Germinal center (tissue), 1 donor: ENCODE measurements at regions not wholly inside any gene's neighbourhood (a gene's known extent, or its start where the extent isn't known, plus 50 kb on each side); places are given as distances from the start of the nearest gene placed in this dataset.
"Not testable (repeated sequence)": the region's sequence is repeated elsewhere in the genome, so short reads cannot be mapped to it uniquely, and the experiment has no call there.

Source experiments
- DNase-seq: peaks from one replicate; pipeline ENCODE4 v3.0.0; 2012; ENCODE audit warnings: mixed read lengths, low spot score

- no peak for DNase-seq
Observed at GRCh38 chr4:33071535-33071934, 2351.4 kb downstream of the PCDH7 start.

GRCh38 chr4:33072298-33073089, 2352.3 kb downstream of the PCDH7 start:
- DNase-seq: no peak

DNA sequence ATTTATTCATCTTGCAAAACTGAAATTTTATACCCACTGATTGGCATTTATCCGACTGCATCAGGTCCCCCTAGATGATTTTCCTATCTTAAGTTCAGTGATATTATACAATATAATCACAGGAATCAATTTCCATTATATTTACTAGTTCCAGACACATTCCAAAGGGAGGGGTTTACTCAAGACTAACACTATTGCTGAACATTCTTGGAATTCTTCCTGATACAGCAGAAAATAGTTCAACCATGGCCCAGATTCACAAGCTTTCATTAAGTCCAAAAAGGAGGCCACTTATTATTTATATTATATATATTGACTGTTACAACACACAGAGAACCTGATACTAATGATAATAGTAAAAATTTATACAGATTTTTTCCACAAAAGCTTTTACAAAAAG, 2353.6 kb downstream of the PCDH7 start:
- no peak for DNase-seq

DNA sequence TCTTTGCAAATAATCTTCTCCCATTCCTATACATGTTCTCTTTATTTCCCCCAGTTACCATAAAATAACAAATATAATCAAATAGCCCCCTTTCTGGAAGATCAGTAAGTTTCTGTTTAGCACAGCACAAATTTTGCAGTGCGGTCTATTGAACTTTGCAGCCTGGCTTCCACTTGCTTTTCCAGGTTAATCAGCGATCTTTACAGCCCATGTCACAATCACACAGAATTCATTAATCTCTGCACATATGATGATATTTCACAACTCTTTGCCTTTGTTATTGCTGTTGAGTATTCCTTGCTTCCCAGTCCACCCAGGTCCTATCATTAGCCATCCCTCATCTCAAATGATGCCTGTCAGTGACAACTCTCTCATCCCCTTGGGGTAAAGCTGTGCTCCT, 2358.0 kb downstream of the PCDH7 start:
- DNase-seq: no peak

- DNase-seq: no peak
Observed at GRCh38 chr4:33080275-33080674, 2360.1 kb downstream of the PCDH7 start.

GRCh38 chr4:33085709-33086108, 2365.5 kb downstream of the PCDH7 start:
- DNase-seq: no peak

- DNase-seq: no peak
Observed at GRCh38 chr4:33086331-33086925, 2366.3 kb downstream of the PCDH7 start.

DNA sequence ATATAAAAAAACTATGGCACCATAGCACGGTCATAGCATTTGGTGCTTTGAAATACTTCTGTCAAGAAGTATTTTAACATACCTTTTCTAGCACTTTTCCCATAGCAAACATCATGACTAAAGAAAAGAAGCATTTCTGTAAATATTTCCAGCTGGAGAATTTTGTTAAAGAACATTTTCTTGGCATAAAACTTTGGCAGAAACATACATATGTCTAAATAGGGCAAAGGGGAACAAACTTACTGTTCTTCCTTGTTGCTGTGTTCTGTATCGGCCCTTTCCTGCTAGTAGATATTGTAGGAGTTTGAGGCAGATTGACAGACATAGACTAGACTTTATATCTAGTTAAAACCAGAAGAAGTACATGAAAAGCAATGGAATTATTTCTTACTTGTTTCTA, 2368.5 kb downstream of the PCDH7 start:
- DNase-seq: no peak

- no peak for DNase-seq
Observed at GRCh38 chr4:33090910-33091309, 2370.7 kb downstream of the PCDH7 start.

DNA sequence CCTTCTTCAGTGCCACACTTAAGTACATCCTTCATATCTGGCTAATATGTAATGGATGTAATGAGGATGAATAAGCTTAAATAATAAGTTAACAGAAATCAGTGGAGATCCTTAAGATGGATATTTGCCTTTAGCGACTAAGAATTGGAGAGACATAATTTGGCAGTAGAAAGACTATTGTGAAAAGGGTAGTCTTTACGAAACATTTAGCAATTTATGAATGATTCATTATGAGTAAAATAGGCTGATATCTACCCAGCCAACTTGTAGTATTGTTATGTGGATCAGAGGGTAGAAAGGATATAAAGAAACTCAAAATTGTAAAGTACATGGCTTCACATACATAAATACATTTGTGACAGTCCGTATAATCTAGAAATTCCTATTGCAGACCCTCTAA, 2371.8 kb downstream of the PCDH7 start:
- DNase-seq: no peak

DNA sequence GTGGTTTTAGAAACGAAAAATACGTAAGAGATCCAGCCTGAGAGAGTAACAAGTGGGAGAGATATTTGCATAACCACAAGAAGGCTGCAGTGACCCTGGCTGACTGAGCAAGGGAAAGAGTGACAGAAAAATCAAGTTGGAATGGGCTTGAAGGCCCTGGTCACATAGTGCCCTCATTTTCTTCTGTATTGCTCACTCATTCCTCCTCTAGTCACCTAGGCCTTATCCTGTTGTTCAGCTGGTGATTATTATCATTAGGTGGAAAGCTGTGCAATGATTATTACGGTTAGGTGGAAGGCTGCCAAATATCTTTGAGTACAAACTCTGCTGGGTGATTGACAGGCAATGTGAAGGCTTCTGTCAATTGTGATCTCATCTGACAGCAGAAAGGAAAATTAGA, 2384.1 kb downstream of the PCDH7 start:
- no peak for DNase-seq

DNA sequence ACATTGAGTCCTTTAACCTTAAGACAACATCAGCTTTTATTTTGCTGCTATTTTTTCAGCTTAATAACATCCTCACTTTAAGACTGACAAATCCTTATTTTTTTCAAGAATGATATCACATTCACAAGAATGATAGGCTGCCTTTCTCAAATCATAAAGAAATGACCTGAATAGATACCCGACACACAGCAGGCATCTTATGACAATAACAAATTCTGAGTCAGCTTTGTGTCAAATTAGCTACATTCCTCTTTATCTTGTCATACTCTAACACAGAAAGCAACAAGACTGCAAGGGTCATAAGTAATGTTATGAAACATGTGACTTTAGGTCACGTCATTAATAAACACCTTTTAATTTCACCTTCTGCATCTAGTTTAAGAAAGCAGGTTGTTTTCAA, 2387.6 kb downstream of the PCDH7 start:
- no peak for DNase-seq

- no peak for DNase-seq
Observed at GRCh38 chr4:33111117-33111516, 2390.9 kb downstream of the PCDH7 start.

GRCh38 chr4:33116871-33117270, 2396.7 kb downstream of the PCDH7 start:
- no peak for DNase-seq

GRCh38 chr4:33126002-33126401, 2405.8 kb downstream of the PCDH7 start:
- DNase-seq: no peak

DNA sequence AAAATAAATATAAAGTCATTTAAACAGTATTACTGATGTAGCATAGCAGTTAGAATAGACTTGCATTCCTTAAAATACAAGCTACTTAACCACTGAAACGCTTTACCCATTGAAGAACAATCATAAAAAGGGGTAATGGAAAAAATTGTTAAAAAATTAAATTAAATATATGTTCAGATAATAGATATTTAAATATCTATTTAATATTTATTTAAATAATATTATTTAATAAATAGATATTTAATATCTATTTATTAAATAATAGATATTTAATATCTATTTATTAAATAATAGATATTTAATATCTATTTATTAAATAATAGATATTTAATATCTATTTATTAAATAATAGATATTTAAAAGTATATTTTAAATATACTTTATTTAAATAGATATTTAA, 2410.5 kb downstream of the PCDH7 start:
- not testable (repeated sequence) for DNase-seq

DNA sequence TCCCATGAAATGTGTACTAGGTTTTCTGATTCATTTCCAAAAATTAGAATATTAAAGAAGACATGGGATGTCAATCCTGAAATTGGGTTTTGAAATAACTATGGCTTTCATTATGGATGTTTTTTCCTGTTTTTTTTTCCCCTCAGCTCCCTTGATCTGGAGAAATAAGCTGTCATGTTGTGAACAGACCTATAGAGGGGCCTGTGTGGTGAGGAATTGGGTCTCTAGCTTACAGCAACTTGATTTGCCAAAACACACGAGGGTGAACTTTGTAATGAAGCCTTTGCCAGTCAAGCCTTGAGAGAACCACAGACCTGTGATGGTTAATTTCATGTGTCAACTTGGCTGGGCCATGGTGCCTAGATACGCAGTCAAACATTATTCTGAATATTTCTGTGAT, 2413.6 kb downstream of the PCDH7 start:
- DNase-seq: no peak

DNA sequence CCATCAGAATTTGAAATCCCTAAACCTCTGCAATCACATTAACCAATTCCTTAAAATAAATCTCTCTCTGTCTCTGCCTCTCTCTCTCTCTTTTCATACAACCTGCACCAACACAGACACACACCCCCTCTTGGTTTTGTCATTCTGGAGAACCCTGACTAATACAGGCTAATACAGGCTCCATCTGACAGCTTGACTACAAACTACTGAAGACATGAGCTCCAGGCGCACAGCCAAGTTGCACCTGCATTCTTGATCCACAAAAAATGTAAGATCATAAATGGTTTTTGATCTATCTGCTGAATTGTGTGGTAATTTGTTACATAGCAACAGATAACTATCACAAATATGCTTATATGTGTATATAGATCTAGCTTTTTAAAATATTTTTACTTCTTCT, 2414.2 kb downstream of the PCDH7 start:
- no peak for DNase-seq

DNA sequence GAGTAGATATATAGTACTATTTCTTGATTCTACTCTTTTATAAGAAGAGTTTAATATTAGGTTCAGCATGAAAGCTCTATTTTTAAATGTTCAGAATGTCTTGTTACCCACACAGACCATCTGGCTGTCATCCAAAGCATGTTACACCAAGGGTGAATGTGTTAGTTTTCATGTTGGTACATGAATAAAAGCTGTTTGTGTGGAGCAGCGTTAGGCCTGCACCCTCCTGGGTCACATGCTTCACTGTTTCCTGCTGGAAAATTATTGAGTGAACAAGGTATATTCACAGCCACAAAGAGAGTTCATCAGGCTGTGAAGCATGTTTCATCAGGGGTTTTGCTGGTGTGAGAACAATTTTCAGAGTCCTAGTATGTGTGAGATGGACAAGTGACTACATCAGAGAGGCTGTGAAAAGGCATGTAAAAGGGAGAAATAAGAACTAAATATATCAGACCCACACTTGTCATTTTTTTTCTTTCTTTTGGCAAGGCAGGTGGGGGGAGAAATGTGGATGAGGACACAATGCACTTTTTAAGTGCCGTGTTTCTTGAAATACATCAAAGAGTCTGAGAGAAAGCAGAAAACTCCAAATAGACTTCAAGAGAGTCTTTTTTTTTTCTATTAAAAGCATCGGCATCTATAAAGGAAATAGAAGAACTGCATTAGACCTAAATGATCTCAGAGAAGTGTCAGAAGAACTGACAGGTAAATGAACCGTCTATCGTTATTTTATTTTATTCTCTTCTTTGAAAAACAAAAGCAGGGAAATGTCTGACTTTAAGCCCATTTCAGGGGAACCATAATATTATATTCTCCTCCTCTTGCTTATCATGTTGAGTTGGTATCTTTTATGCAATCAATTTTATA, 2429.7 kb downstream of the PCDH7 start:
- no peak for DNase-seq

DNA sequence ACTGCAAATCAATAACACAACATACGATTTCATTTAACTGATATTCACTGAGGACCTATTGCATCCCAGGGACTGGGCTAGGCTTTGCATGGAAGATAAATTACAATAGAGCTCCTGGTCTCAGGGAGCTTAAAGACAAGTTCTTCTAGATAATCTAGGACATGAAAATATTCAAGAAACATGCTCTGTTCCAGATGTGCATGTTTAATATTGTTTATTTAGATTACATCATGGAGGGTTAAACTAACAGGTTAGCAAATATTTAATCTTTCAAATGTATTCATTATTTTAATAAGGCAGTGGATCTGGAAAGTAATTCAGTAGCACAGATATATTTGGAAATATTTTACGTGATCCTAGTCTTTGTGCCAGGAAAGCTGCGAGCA, 2430.3 kb downstream of the PCDH7 start:
- no peak for DNase-seq

DNA sequence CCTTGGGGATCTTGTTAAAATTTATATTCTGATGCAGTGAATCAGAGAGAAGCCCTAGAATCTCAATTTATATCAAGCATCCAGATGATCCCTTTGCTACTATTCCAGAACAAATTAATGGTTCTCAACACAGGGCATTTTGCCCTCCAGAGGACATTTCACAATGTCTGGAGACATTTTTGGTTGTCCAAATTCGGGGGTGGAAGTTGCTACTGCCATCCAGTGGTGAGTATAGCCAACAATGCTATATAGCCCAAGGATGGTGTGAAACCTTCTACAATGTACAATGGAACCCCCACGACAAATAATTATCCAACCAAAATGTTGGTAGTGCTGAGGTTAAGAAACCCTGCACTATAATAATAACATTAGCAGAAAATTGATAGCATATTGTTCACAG, 2440.0 kb downstream of the PCDH7 start:
- DNase-seq: no peak

- DNase-seq: no peak
Observed at GRCh38 chr4:33161202-33161601, 2441.0 kb downstream of the PCDH7 start.

DNA sequence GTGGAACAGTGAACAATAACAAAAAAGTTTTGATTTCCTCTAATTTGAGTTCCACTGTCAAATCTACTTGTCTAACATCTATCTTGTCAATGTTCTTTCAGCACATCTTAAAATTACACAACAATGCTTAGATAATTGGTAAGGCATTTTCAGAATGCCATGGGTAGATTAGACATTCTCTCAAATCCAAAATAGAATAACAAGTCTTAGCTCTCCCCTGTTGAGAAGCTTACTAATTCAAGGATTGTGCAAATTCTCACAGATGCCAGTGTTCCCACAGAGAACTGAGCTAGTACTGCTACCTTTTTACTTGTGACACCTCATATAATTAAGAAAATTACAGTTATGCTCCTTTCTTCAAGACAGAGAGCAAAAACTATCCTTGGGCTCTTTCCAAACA, 2442.0 kb downstream of the PCDH7 start:
- no peak for DNase-seq
